ENCODE measurements at regions not wholly inside any gene's neighbourhood (a gene's known extent, or its start where the extent isn't known, plus 50 kb on each side); places are given as distances from the start of the nearest gene placed in this dataset.
A peak's percentile ranks its signal among the peaks of the same experiment; 100 is the strongest.

- ChIA-PET CTCF (no interaction called here), POLR2A (no interaction called here)
- H3K27me3 Mint-ChIP-seq: no peaks in the 10 kb centered on the region
- no peak overlapping the region for H3K4me3 ChIP-seq (ENCODE audit: low read length)
- peak overlapping the region; percentile 63 for H3K27ac Mint-ChIP-seq
- H3K27ac ChIP-seq (ENCODE audit: low read depth in 1 of 2, low read length in 2 of 2): no peak overlapping the region
- no peaks in the 10 kb centered on the region for H3K9me3 ChIP-seq (ENCODE audit: control insufficient read depth in 1 of 2, insufficient read depth in 1 of 2, low read length in 2 of 2)
- intact Hi-C loops (cut with DNase I, micrococcal nuclease): loop anchor here in 1 of 2 experiments (10.0 kb wide), 1 partner anchor 313 kb away; no protein-coding TSS in a partner anchor
- peaks cover 9% of the 10 kb centered on the region for H3K36me3 ChIP-seq (ENCODE audit: insufficient read depth, low read length)
- DNase-seq (no peak), ATAC-seq (ENCODE audit: poor library complexity) (no peak)
- H3K4me3 Mint-ChIP-seq: no peak overlapping the region
- peaks cover 24% of the 10 kb centered on the region for H3K4me1 ChIP-seq (ENCODE audit: insufficient read depth, low read length)
- TF ChIP-seq CTCF (IDR thresholded peaks at IDR 0.05): no peak
- H3K27me3 ChIP-seq (ENCODE audit: control insufficient read depth in 1 of 2, insufficient read depth in 2 of 2, low read length in 2 of 2): no peaks in the 10 kb centered on the region
- H3K36me3 Mint-ChIP-seq (ENCODE audit: low read depth): peaks cover 35% of the 10 kb centered on the region
- H3K4me1 Mint-ChIP-seq (ENCODE audit: low read depth): peaks cover 89% of the 10 kb centered on the region
- H3K9me3 Mint-ChIP-seq: no peaks in the 10 kb centered on the region
Measured at GRCh38 chr13:74077792-74078191, 56.4 kb downstream of the KLF12 start.

- peaks cover 0 to 2% of the 10 kb centered on the region in 2 experiments for H3K9me3 ChIP-seq (ENCODE audit: control insufficient read depth in 1 of 2, insufficient read depth in 1 of 2, low read length in 2 of 2)
- peaks cover 37% of the 10 kb centered on the region for H3K36me3 Mint-ChIP-seq (ENCODE audit: low read depth)
- ChIA-PET CTCF (no interaction called here), POLR2A (no interaction called here)
- ATAC-seq (ENCODE audit: poor library complexity) (no peak), DNase-seq (no peak)
- TF ChIP-seq CTCF (IDR thresholded peaks at IDR 0.05): no peak
- peaks cover 86% of the 10 kb centered on the region for H3K4me1 Mint-ChIP-seq (ENCODE audit: low read depth)
- H3K27me3 ChIP-seq (ENCODE audit: control insufficient read depth in 1 of 2, insufficient read depth in 2 of 2, low read length in 2 of 2): no peaks in the 10 kb centered on the region
- no peaks in the 10 kb centered on the region for H3K9me3 Mint-ChIP-seq
- H3K27me3 Mint-ChIP-seq: no peaks in the 10 kb centered on the region
- no peak overlapping the region for H3K4me3 ChIP-seq (ENCODE audit: low read length)
- no peak overlapping the region for H3K4me3 Mint-ChIP-seq
- peaks cover 21% of the 10 kb centered on the region for H3K4me1 ChIP-seq (ENCODE audit: insufficient read depth, low read length)
- peak overlapping the region; percentile 32 for H3K27ac Mint-ChIP-seq
- intact Hi-C loops (cut with DNase I, micrococcal nuclease): loop anchor here in 1 of 2 experiments (10.0 kb wide), 1 partner anchor 313 kb away; no protein-coding TSS in a partner anchor
- no peak overlapping the region for H3K27ac ChIP-seq (ENCODE audit: low read depth in 1 of 2, low read length in 2 of 2)
- peaks cover 13% of the 10 kb centered on the region for H3K36me3 ChIP-seq (ENCODE audit: insufficient read depth, low read length)
Measured at GRCh38 chr13:74077375-74077774, 56.8 kb downstream of the KLF12 start.

GRCh38 chr13:74074723-74075122 is 59.5 kb downstream of the KLF12 start:
- intact Hi-C loops (cut with DNase I, micrococcal nuclease): loop anchor here (5.0 to 10.0 kb wide), 4 partner anchors 58 to 310 kb away; partner anchors contain the start of gene KLF12 (in 1 of the 2)
- peak overlapping the region; percentile 61 for H3K27ac Mint-ChIP-seq
- peaks cover 11% of the 10 kb centered on the region for H3K36me3 ChIP-seq (ENCODE audit: insufficient read depth, low read length)
- H3K4me1 Mint-ChIP-seq (ENCODE audit: low read depth): peaks cover 83% of the 10 kb centered on the region
- no peak overlapping the region for H3K4me3 ChIP-seq (ENCODE audit: low read length)
- H3K4me3 Mint-ChIP-seq: no peak overlapping the region
- DNase-seq (no peak), ATAC-seq (ENCODE audit: poor library complexity) (no peak)
- H3K27me3 ChIP-seq (ENCODE audit: control insufficient read depth in 1 of 2, insufficient read depth in 2 of 2, low read length in 2 of 2): no peaks in the 10 kb centered on the region
- POLR2A ChIA-PET: interaction anchor here (1.0 kb wide), 1 partner anchor 12 kb away, joined by 4 read pairs; no protein-coding TSS in a partner anchor
- no peak for TF ChIP-seq CTCF (IDR thresholded peaks at IDR 0.05)
- CTCF ChIA-PET: no interaction called here
- no peaks in the 10 kb centered on the region for H3K9me3 Mint-ChIP-seq
- H3K36me3 Mint-ChIP-seq (ENCODE audit: low read depth): peaks cover 29% of the 10 kb centered on the region
- H3K4me1 ChIP-seq (ENCODE audit: insufficient read depth, low read length): peaks cover 28% of the 10 kb centered on the region
- H3K27me3 Mint-ChIP-seq: no peaks in the 10 kb centered on the region
- H3K27ac ChIP-seq (ENCODE audit: low read depth in 1 of 2, low read length in 2 of 2): no peak overlapping the region
- peaks cover 0 to 6% of the 10 kb centered on the region in 2 experiments for H3K9me3 ChIP-seq (ENCODE audit: control insufficient read depth in 1 of 2, insufficient read depth in 1 of 2, low read length in 2 of 2)
